GM12872 (cell line): ENCODE measurements at regions not wholly inside any gene's neighbourhood (a gene's known extent, or its start where the extent isn't known, plus 50 kb on each side); places are given as distances from the start of the nearest gene placed in this dataset.

Source experiments
- CTCF ChIP-seq: IDR thresholded peaks from 3 replicates; pipeline ENCODE4 v1.5.1; 2011; ENCODE audit warnings: low read depth, mild to moderate bottlenecking, low read length, moderate library complexity; ENCODE audit not compliant: insufficient read depth

GRCh38 chr6:167760979-167761793, 65.5 kb upstream of the AFDN start:
- no peak for TF ChIP-seq CTCF

GRCh38 chr6:167761794-167762258, 64.9 kb upstream of the AFDN start:
- TF ChIP-seq CTCF = no peak

GRCh38 chr6:167762259-167762962, 64.3 kb upstream of the AFDN start:
- no peak for TF ChIP-seq CTCF

- TF ChIP-seq CTCF = no peak
Measured at GRCh38 chr6:167763056-167763944, 63.4 kb upstream of the AFDN start.

- no peak for TF ChIP-seq CTCF
Measured at GRCh38 chr6:167764215-167764614, 62.5 kb upstream of the AFDN start.

- no peak for TF ChIP-seq CTCF
Measured at GRCh38 chr6:167764713-167765479, 61.8 kb upstream of the AFDN start.
